ENCODE measurements at regions not wholly inside any gene's neighbourhood (a gene's known extent, or its start where the extent isn't known, plus 50 kb on each side); places are given as distances from the start of the nearest gene placed in this dataset.

DNA sequence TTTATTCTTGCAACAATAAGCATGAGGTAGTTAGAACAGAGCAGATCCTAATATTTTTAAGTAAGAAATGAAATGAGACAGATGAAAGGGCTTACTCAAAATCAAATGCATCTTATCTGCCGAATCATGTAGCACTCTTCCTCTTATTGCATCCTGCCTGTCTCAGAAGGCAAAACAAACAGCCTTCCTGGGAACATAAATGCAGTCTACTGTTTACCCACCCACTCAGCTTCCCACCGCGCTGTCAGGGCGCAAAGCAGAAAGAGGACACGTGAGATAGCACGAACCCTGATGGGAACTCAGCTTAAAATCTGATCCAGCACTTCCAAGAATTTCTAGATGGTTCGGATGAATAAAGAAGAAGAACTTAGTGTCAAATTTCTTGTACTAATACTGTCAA, 114.4 kb upstream of the CDK1 start:
- TF ChIP-seq TAF1 (IDR thresholded peaks at IDR 0.05; ENCODE audit: low read depth, low read length) (no peak), POLR2AphosphoS5 (IDR thresholded peaks at IDR 0.05; ENCODE audit: low read depth, low read length) (no peak), POLR2A (IDR thresholded peaks at IDR 0.05; ENCODE audit: low read depth, low read length) (no peak), SPI1 (IDR thresholded peaks at IDR 0.05; ENCODE audit: low read depth, low read length) (no peak)

Measured in GM12891 (cell line).